Retinal pigment epithelial cell (primary cell): ENCODE measurements at regions not wholly inside any gene's neighbourhood (a gene's known extent, or its start where the extent isn't known, plus 50 kb on each side); places are given as distances from the start of the nearest gene placed in this dataset.

Experiments
- DNase-seq: peaks from one replicate; pipeline ENCODE4 v3.0.0-alpha.2; 2010; ENCODE audit warnings: low read depth
- H3K4me3 ChIP-seq: 2 replicates; pipeline ENCODE4 v1.5.1; 2011; ENCODE audit warnings: mild to moderate bottlenecking, low read length, control low read depth, moderate library complexity
- TF ChIP-seq, protein P1 (sequence below): conservative IDR thresholded peaks from 2 replicates; pipeline ENCODE4 v1.5.1; 2011; ENCODE audit warnings: low read depth, low read length, control low read depth, inconsistent platforms

DNA sequence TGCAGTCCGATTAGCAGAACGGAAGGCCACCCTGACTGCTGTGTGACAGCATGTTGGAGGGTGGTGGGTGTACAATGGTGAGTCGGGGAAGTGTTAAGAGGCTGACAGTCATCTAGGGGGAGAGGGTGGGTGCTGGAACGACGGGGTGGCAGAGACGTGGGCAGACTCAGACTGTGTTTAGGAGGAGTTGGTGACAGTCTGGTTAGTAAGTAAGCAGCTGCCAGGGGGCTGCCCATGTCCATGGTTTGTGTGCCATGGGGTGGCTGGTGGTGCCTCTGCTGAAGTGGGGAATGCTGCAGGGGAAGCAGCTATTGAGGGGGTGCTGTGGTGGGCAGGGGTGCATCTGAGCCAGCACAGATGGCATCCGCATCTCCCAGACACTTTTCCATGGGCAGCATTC lies 51.3 kb upstream of the BOD1 start:
- DNase-seq: no peak
- TF ChIP-seq, protein P1, sequence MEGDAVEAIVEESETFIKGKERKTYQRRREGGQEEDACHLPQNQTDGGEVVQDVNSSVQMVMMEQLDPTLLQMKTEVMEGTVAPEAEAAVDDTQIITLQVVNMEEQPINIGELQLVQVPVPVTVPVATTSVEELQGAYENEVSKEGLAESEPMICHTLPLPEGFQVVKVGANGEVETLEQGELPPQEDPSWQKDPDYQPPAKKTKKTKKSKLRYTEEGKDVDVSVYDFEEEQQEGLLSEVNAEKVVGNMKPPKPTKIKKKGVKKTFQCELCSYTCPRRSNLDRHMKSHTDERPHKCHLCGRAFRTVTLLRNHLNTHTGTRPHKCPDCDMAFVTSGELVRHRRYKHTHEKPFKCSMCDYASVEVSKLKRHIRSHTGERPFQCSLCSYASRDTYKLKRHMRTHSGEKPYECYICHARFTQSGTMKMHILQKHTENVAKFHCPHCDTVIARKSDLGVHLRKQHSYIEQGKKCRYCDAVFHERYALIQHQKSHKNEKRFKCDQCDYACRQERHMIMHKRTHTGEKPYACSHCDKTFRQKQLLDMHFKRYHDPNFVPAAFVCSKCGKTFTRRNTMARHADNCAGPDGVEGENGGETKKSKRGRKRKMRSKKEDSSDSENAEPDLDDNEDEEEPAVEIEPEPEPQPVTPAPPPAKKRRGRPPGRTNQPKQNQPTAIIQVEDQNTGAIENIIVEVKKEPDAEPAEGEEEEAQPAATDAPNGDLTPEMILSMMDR: no peak
- H3K4me3 ChIP-seq: no peak overlapping the region

DNA sequence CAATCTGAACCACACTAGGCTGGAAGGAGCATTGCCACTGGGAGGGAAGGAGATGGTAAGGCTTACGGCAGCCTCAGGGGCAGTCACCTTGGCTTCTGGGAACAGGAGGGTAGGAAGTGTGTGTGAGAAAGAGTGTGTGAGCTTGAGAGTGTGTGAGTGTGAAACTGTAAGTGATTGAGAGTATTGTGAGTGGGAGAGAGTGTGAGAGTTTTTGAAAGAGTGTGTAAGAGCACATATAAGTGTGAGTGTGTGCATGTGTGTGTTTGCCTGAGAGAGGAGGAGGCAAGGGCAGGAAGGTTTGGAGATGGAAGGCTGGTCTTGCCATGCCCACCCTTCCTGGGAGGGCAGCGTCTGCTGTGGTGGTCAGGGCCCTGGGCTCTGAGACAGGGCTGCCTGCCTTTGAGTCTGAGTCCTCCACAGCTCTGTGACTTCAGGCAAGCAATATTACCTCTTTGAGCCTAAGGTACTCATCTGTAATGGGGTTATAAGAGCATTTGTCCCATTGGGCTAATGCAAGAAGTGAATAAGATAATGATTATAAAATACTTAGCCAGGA lies 51.9 kb upstream of the BOD1 start:
- H3K4me3 ChIP-seq: no peak overlapping the region
- no peak for DNase-seq
- TF ChIP-seq, protein P1: no peak

DNA sequence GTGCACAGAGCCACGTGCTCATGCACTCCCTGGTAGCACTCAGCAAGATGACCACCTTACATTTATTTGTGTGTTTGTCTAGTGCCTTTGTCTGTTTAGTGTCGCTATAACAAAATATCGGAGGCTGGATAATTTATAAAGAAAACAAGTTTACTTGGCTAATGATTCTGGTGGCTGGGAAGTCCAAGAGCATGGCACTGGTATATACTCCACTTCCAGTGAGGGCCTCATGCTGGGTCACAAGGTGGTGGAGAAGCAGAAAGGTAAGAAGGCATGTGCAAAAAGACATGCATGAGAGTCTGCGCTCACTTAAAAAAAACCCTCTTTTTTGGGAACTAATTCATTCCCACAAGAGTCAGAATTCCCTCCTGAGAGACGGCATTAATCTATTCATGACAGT lies 52.5 kb upstream of the BOD1 start:
- no peak overlapping the region for H3K4me3 ChIP-seq
- TF ChIP-seq, protein P1: no peak
- DNase-seq: no peak

DNA sequence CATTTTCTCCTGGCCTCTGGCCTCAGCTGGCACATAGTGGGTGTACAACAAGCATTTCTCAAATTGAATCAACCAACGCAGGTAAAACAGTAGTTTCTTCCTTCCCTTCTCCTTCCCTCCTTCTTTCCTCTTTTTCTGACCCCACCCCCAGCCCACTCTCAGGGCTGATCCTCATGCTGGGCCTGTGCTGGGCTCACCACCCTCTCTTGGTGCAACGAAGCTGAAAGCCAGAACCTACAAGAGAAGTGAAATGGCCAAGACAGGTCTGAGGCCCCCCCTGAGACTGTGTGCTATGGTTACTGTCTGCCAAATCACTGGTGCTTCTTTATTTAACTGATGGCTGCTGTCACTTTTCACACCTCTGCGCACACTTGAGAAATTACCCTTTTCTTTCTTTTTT lies 53.0 kb upstream of the BOD1 start:
- no peak overlapping the region for H3K4me3 ChIP-seq
- DNase-seq: no peak
- TF ChIP-seq, protein P1: no peak

DNA sequence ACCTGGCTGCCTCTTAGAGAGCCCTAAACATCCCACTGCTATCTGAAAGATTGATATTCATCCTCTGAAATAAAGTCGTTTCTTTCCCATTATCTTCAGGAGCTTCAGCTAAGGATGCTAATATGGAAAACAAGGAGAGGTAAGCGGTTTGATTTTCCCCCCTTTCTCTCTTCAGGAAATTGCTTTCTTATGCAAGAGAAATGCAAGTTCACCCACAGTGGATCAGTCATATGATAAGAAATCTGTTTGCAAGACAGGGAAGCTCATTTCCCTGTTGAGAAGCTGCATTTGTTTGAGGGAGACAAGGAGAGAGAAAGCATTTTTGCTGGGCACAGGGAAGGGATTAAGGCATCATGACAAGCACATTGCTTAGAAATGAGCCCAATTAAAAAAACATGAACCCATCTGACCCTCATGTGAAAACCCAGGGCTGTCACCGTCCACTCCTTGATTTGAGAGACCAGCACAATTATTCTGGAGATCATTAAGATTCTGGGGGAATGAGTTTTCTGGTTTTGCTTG lies 53.7 kb upstream of the BOD1 start:
- TF ChIP-seq, protein P1: no peak
- no peak overlapping the region for H3K4me3 ChIP-seq
- DNase-seq: peak; percentile 85

DNA sequence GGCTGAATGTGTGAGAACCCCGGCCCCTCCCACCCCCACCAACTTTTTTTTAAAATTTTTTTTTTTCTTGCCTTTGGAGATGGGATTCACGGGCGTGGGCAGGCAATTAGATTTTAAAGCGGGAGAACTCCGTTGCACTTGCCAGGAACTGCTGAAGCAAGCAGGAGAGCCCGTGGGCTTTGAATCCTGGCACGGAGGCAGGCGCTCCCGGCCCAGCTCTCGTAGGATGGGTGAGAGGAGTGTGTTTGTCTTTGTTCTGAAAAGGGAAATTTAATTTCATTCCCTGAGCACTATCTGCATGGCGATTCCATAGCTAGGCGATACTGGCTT lies 54.3 kb upstream of the BOD1 start:
- DNase-seq: no peak
- TF ChIP-seq, protein P1: no peak
- no peak overlapping the region for H3K4me3 ChIP-seq

DNA sequence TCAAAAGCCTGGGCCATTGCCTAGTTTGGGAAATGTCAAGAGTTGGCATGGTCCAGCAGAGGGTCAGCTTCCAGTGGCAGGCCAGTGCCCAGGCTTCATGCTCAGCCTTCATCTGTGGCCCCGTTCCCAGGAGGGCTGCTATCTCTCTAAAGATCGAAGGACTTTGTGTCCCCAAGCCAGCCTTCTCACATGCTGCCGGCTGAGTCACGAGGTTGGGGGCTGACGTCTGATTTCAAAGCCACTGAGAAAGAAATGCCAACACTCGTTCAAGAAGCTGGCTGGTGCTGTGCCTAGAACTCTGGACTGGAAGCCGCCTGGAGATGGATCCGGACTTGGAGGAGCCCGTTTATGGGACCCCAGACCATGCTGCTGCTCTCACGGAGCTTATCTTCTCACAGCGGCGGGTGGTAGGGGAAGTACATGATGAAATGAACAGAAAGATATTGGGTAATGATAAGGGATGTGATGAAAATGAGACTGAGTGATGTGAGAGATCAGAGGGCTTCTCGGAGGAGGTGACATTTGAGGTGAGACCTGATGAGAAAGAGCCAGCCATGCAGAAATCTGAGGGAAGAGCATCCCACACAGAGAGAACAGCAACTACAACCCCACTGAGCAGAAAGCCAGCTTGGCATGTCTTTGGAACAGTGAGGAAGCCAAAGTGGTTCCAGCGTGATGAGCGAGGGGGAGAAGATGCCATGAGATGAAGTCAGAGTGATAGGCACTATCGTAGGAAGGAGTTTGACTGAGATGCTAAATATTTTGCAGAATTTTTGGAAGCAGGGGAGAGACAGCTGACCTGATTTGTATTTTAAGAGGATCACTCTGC lies 54.9 kb upstream of the BOD1 start:
- no peak overlapping the region for H3K4me3 ChIP-seq
- DNase-seq: peak; percentile 85
- TF ChIP-seq, protein P1: no peak
